NCI-H2196 (cell line): ENCODE measurements at regions not wholly inside any gene's neighbourhood (a gene's known extent, or its start where the extent isn't known, plus 50 kb on each side); places are given as distances from the start of the nearest gene placed in this dataset.
"Not testable (repeated sequence)": the region's sequence is repeated elsewhere in the genome, so short reads cannot be mapped to it uniquely, and the experiment has no call there.

Source experiments
- DNase-seq: peaks from one replicate; lab custom pipeline; 2025; ENCODE audit not compliant: unreplicated experiment; lab: John Stamatoyannopoulos, UW

DNA sequence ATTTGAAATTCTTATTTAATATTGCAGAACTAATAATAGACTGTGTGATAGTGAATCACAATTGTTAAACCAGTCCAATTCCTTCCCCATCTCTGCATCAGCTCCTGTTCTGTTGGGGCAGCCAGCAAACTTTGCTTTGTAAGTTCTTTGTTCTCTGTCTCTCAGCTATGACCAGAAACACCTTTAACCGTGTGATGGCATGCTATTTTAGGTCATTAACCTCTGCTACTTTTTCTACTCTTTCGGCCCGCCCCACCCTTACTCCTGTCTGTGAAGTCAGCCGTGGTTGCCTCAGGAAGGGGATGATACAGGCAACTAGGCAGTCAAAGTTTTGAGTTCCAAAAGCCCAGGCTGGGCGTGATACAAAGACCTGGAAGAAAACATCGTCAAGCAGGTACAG lies 51.3 kb upstream of the EGFL6 start:
- no peak for DNase-seq

- DNase-seq: no peak
Measured at GRCh38 chrX:13515211-13515930, 54.0 kb upstream of the EGFL6 start.

DNA sequence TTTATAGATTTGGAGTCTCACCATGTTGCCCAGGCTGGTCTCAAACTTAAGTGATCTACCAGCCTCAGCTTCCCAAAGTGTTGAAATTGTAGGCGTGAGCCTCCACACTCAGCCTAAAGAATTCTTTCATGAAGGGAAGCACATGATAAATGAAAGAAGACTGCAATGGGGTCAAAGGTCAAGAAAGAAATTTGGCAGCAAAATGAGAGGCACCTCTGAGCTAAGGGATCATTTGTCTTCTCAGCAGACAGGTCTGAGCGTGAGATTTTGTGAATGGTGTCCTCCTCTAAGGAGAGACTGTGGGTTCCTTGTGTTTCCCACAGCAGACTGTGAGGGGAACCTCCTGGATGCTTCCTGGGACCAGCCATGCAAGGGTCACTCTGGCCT lies 57.5 kb upstream of the EGFL6 start:
- DNase-seq: no peak

- no peak for DNase-seq
Measured at GRCh38 chrX:13511241-13511943, 58.0 kb upstream of the EGFL6 start.

GRCh38 chrX:13507893-13508292 lies 61.5 kb upstream of the EGFL6 start:
- DNase-seq: no peak

GRCh38 chrX:13506574-13506973 lies 62.8 kb upstream of the EGFL6 start:
- DNase-seq: peak; percentile 52

DNA sequence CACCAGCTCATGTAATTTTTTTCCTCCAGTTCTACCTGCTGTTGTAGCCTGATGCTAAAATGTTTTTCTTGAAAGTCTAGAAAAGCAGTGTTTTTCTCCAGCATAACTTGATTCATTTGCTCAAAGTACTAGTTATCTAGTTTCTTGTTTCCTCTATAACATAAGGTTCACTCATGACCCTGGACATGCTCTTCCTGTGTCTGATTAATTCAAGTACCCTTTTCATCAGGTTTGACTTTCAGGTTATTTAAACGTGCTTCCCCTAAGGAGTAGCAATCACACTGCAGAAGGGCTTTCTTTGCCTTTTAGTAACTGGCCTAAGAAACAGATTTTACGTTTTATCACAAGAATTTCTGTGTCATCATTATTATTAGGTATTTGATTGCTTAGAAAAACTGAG lies 66.8 kb upstream of the EGFL6 start:
- no peak for DNase-seq

DNA sequence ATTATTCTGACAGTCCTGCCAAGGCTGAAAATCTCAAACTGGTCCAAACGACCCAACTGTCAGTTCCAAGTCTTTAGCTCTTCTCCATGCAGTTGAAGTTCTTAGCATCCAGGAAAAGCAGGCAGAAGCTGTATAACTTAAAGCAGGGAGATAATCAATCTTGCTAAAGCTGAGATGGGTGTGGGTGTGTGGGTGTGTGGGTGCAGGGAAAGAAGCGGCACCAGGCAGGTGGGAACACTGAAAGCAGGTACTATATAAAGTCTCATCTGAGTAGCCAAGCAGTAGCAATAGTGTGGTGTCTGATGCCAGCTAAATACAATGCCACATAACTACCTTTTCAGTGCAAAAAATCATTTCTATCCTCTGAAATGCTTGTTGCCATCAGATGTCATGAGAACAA lies 69.7 kb upstream of the EGFL6 start:
- DNase-seq: no peak

- no peak for DNase-seq
Measured at GRCh38 chrX:13498238-13498637, 71.2 kb upstream of the EGFL6 start.

- DNase-seq: no peak
Measured at GRCh38 chrX:13495232-13495631, 74.2 kb upstream of the EGFL6 start.

DNA sequence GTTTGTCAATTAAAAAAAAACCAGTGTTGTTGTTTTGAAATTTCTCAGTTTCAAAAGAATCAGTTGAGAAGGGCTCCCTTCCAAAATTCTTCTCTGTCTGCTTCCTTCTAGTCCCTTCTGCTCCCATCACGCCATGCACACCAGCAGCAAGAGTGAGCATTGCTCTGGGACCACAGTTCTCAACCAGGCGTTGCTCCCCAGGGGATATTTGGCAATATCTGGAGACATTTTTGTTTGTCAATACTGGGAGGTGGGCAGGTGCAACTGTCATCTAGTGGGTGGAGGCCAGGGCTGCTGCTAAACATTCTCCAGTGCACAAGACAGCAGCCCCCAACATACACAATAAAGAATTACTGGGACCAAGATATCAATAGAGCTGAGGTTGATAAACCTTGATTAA lies 74.8 kb upstream of the EGFL6 start:
- no peak for DNase-seq

DNA sequence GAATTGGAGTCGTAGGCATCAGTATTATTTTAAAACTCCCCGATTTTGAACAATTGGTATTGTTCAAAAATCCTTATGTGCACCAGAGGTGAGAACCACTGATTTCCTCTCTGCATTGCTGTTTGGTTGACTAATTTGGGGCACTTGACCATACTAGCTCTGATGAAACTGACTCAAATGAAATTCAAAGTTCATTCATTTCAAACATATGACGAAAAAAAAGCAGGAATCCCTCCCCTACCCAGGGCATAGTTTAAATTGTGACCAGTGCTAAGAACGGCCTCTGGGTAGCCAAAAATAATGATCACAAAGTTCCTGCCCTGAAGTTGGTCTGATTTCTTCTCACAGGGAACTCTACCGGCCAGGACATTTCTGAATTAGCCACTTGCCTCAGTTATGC lies 75.7 kb upstream of the EGFL6 start:
- DNase-seq: no peak

DNA sequence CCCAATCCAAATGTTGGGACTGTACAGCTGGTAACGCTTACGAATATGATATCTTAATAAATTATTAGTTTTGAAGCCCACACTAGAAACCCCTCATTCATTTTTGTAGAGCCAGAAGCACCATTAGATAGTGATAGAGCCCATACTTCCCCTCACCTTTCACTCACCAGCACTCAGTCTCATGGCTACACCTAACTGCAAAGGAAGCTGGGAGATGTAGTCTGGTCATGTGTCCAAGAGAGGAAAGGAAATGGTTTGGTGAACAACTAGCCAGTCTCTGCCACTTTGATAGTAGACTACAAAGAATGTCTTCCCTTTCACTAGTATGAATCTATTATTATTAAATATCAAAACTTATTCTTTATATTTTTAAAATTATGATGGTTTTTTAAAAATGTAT lies 77.1 kb upstream of the EGFL6 start:
- no peak for DNase-seq

- DNase-seq: no peak
Measured at GRCh38 chrX:13491061-13491460, 78.3 kb upstream of the EGFL6 start.

DNA sequence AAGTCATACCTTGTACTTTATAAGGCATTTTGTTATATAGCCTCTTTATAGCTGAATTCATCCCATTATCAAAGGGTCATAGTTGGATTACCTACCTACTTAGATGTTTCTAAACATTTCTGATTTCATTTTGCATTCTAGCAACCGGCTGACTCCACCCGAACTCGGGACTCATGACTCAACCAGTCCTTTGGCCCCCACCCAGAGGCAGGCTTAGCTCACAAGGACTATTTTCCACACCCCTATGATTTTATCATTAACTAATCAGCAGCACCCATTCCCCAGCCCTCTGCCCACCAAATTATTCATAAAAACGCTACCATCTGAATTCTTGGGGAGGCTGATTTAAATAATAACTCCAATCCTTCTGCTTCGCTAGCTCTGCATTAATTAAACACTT lies 79.9 kb upstream of the EGFL6 start:
- DNase-seq: no peak

GRCh38 chrX:13487731-13488505 lies 81.5 kb upstream of the EGFL6 start:
- DNase-seq: peak; percentile 46

DNA sequence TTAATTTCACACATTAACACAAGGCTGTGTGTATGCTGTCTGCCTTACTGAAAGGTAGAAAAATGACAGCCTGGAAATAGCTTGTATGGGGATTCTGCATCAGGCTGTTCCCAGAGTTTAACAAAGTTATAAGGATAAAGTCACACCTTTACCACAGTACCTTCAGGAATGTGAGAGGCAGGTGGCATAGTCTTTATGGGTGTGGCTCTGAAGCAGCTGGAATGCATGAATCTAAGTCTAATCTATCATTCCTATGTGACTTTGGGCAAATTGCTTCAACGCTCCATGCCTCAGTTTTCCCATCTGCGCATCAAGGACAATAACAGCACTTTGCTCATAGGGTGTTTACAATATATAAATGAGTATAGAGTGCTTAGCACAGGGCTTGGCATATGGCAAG lies 84.2 kb upstream of the EGFL6 start:
- no peak for DNase-seq

DNA sequence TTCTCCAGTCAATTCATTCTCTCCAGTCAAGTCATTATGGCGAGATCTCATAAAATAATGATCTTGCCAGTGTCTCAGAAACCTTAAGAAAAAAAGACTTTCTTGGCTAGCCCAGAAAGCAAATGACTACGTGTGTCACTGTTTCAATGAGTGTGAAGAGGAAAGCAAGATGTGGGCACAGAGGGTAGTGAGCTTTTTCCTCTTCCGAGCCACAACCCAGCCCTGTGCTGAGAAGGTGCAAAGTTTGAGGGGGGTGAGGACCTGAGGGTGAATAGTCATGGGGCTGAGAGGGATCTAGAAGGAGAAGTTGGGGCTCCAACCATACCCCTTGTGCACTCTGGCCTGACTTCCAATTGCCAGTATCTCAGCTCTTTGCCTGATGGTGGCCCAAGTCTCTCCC lies 85.6 kb upstream of the EGFL6 start:
- no peak for DNase-seq

- no peak for DNase-seq
Measured at GRCh38 chrX:13482746-13483541, 86.5 kb upstream of the EGFL6 start.

- DNase-seq: not testable (repeated sequence)
Measured at GRCh38 chrX:13480780-13481179, 88.6 kb upstream of the EGFL6 start.

GRCh38 chrX:13479452-13479813 lies 90.0 kb upstream of the EGFL6 start:
- no peak for DNase-seq
